Right ventricle myocardium superior (tissue), 1 donor: ENCODE measurements at regions not wholly inside any gene's neighbourhood (a gene's known extent, or its start where the extent isn't known, plus 50 kb on each side); places are given as distances from the start of the nearest gene placed in this dataset.

Experiments used
- ATAC-seq: fragments of 200-7000 bp; cut with Tn5 transposase; one replicate; pipeline ENCODE4 v1.9.1; 2020; ENCODE audit warnings: mild to moderate bottlenecking; ENCODE audit not compliant: poor library complexity
- DNase-seq: peaks from one replicate; pipeline ENCODE4 v3.0.0-alpha.2; 2020
- intact Hi-C: fragments of 100-400 bp; cut with DNase I; formaldehyde crosslinking; loops from one replicate; pipeline ENCODE4 v1.11.2; 2022
- donor health status: DM: no; HTN: yes; CAD: no; lungs with severe emphysema.

- ATAC-seq: no peak
- no peak for DNase-seq
- intact Hi-C loops: no loop called here
These were observed 276.6 kb downstream of the SETD4 start for GRCh38 chr21:35783721-35784120.

GRCh38 chr21:35782667-35783066, 277.7 kb downstream of the SETD4 start:
- ATAC-seq: no peak
- DNase-seq: no peak
- intact Hi-C loops: no loop called here

GRCh38 chr21:35780983-35781382, 279.3 kb downstream of the SETD4 start:
- intact Hi-C loops: no loop called here
- no peak for ATAC-seq
- DNase-seq: no peak

- ATAC-seq (no peak), DNase-seq (no peak)
- intact Hi-C loops: no loop called here
These were observed 280.4 kb downstream of the SETD4 start for GRCh38 chr21:35779690-35780570.

GRCh38 chr21:35779167-35779566, 281.2 kb downstream of the SETD4 start:
- intact Hi-C loops: no loop called here
- ATAC-seq (no peak), DNase-seq (no peak)

- no peak for ATAC-seq
- no peak for DNase-seq
- intact Hi-C loops: no loop called here
These were observed 283.2 kb downstream of the SETD4 start for GRCh38 chr21:35777081-35777480.

- DNase-seq (no peak), ATAC-seq (no peak)
- intact Hi-C loops: no loop called here
These were observed 284.4 kb downstream of the SETD4 start for GRCh38 chr21:35775778-35776544.

GRCh38 chr21:35770101-35770945, 290.0 kb downstream of the SETD4 start:
- DNase-seq (no peak), ATAC-seq (no peak)
- intact Hi-C loops: no loop called here

- intact Hi-C loops: no loop called here
- peak; percentile 31 for ATAC-seq
- no peak for DNase-seq
These were observed 292.1 kb downstream of the SETD4 start for GRCh38 chr21:35768187-35768586.

GRCh38 chr21:35764586-35764985, 295.7 kb downstream of the SETD4 start:
- intact Hi-C loops: no loop called here
- ATAC-seq (no peak), DNase-seq (no peak)

- no peak for DNase-seq
- ATAC-seq: no peak
- intact Hi-C loops: no loop called here
These were observed 296.2 kb downstream of the SETD4 start for GRCh38 chr21:35764077-35764476.

- ATAC-seq (no peak), DNase-seq (no peak)
- intact Hi-C loops: no loop called here
These were observed 305.7 kb downstream of the SETD4 start for GRCh38 chr21:35754583-35754982.

GRCh38 chr21:35753308-35753707, 307.0 kb downstream of the SETD4 start:
- intact Hi-C loops: no loop called here
- ATAC-seq: no peak

GRCh38 chr21:35751171-35751570, 309.2 kb downstream of the SETD4 start:
- ATAC-seq (no peak), DNase-seq (no peak)
- intact Hi-C loops: no loop called here

More at GRCh38 chr21:35753308-35753707, 307.0 kb downstream of the SETD4 start:
- DNase-seq: no peak

GRCh38 chr21:35749904-35750303, 310.4 kb downstream of the SETD4 start:
- no peak for DNase-seq
- ATAC-seq: no peak
- intact Hi-C loops: no loop called here

GRCh38 chr21:35748678-35749314, 311.5 kb downstream of the SETD4 start:
- DNase-seq (no peak), ATAC-seq (no peak)
- intact Hi-C loops: no loop called here

GRCh38 chr21:35743571-35743970, 316.8 kb downstream of the SETD4 start:
- ATAC-seq (no peak), DNase-seq (no peak)
- intact Hi-C loops: no loop called here

- ATAC-seq (peak; percentile 75), DNase-seq (no peak)
- intact Hi-C loops: no loop called here
These were observed 321.9 kb downstream of the SETD4 start for GRCh38 chr21:35738347-35738961.
